GM23338 (cell line): ENCODE measurements at regions not wholly inside any gene's neighbourhood (a gene's known extent, or its start where the extent isn't known, plus 50 kb on each side); places are given as distances from the start of the nearest gene placed in this dataset.

Experiments used
- ATAC-seq: fragments of 200-7000 bp; cut with Tn5 transposase; 3 replicates; pipeline ENCODE4 v1.9.1; 2020
- DNase-seq: peaks from one replicate; pipeline ENCODE4 v3.0.0-alpha.2; 2015; ENCODE audit warnings: low spot score
- H2AFZ ChIP-seq: fragments of 200-600 bp; sonication (generic); 2 replicates; pipeline ENCODE4 v1.8.0; 2016; ENCODE audit warnings: antibody characterized with exemption, mild to moderate bottlenecking, moderate library complexity
- H3F3A ChIP-seq: fragments of 200-600 bp; sonication (generic); replicated peaks from 2 replicates; pipeline ENCODE4 v1.8.0; 2017; ENCODE audit warnings: antibody characterized with exemption, mixed run types, low read depth
- H3K27ac ChIP-seq: fragments of 200-600 bp; sonication (generic); 2 replicates; pipeline ENCODE4 v1.6.1; 2016; ENCODE audit warnings: low read depth
- H3K27me3 ChIP-seq: fragments of 200-600 bp; sonication (generic); 2 replicates; pipeline ENCODE4 v1.8.0; 2016; ENCODE audit warnings: mild to moderate bottlenecking, mixed run types, moderate library complexity; ENCODE audit not compliant: insufficient read depth
- H3K36me3 ChIP-seq: fragments of 200-600 bp; sonication (generic); 2 replicates; pipeline ENCODE4 v1.8.0; 2016; ENCODE audit warnings: mild to moderate bottlenecking; ENCODE audit not compliant: insufficient read depth
- H3K4me1 ChIP-seq: fragments of 200-600 bp; sonication (generic); 2 replicates; pipeline ENCODE4 v1.8.0; 2016; ENCODE audit warnings: mild to moderate bottlenecking, moderate library complexity; ENCODE audit not compliant: insufficient read depth
- H3K4me2 ChIP-seq: fragments of 200-600 bp; sonication (generic); 2 replicates; pipeline ENCODE4 v1.7.1; 2017; ENCODE audit warnings: mixed run types
- H3K4me3 ChIP-seq: fragments of 200-600 bp; sonication (generic); 2 replicates; pipeline ENCODE4 v1.6.1; 2016; ENCODE audit warnings: mixed run types
- H3K79me2 ChIP-seq: fragments of 200-600 bp; sonication (generic); replicated peaks from 2 replicates; pipeline ENCODE4 v1.8.0; 2017; ENCODE audit warnings: mild to moderate bottlenecking; ENCODE audit not compliant: insufficient read depth
- H3K9me2 ChIP-seq: fragments of 200-600 bp; sonication (generic); 2 replicates; pipeline ENCODE4 v1.8.0; 2017; ENCODE audit not compliant: insufficient read depth
- H4K20me1 ChIP-seq: fragments of 200-600 bp; sonication (generic); replicated peaks from 2 replicates; pipeline ENCODE4 v1.8.0; 2017; ENCODE audit warnings: mild to moderate bottlenecking; ENCODE audit not compliant: insufficient read depth
- H3K27ac Mint-ChIP-seq: 2 replicates; pipeline ENCODE4 v1.8.0; 2020; ENCODE audit warnings: inconsistent platforms, mild to moderate bottlenecking, moderate library complexity, mixed read lengths
- H3K27me3 Mint-ChIP-seq: 3 replicates; pipeline ENCODE4 v1.8.0; 2022; ENCODE audit warnings: low read depth, mild to moderate bottlenecking, moderate library complexity, mixed read lengths, inconsistent platforms; ENCODE audit not compliant: insufficient read depth, poor library complexity
- H3K36me3 Mint-ChIP-seq: 3 replicates; pipeline ENCODE4 v1.8.0; 2021; ENCODE audit warnings: low read depth, mild to moderate bottlenecking, inconsistent platforms, moderate library complexity, mixed read lengths
- H3K4me1 Mint-ChIP-seq: 3 replicates; pipeline ENCODE4 v1.8.0; 2020; ENCODE audit warnings: mild to moderate bottlenecking, inconsistent platforms, mixed read lengths
- H3K4me3 Mint-ChIP-seq: 3 replicates; pipeline ENCODE4 v1.8.0; 2021; ENCODE audit warnings: moderate library complexity, mild to moderate bottlenecking, inconsistent platforms, mixed read lengths
- H3K9me3 Mint-ChIP-seq: 3 replicates; pipeline ENCODE4 v1.8.0; 2020; ENCODE audit warnings: moderate library complexity, mild to moderate bottlenecking, inconsistent platforms, mixed read lengths
- CREB1 ChIP-seq: fragments of 250-450 bp; sonication (Bioruptor Pico); IDR thresholded peaks from 2 replicates; pipeline ENCODE4 v1.5.0; 2020; ENCODE audit warnings: low read depth, mild to moderate bottlenecking, moderate library complexity
- EZH2phosphoT487 ChIP-seq: fragments of 200-600 bp; sonication (generic); IDR thresholded peaks from one replicate; pipeline ENCODE4 v1.8.1; 2018; ENCODE audit warnings: antibody characterized with exemption; ENCODE audit not compliant: unreplicated experiment
- JUNB ChIP-seq: IDR thresholded peaks from one replicate; pipeline ENCODE4 v1.6.1; 2016; ENCODE audit warnings: antibody characterized with exemption; ENCODE audit not compliant: unreplicated experiment
- POLR2AphosphoS5 ChIP-seq: IDR thresholded peaks from 2 replicates; pipeline ENCODE4 v1.6.1; 2016; ENCODE audit warnings: antibody characterized with exemption, low read depth
- ZNF331 ChIP-seq: fragments of 250-450 bp; sonication (Bioruptor Pico); IDR thresholded peaks from 2 replicates; pipeline ENCODE4 v1.5.0; 2020; ENCODE audit warnings: low read depth, mild to moderate bottlenecking, moderate library complexity
- TF ChIP-seq, protein P1 (sequence below): IDR thresholded peaks from 2 replicates; pipeline ENCODE4 v1.6.1; 2016; ENCODE audit warnings: antibody characterized with exemption
- TF ChIP-seq, protein P2 (sequence below): fragments of 250-450 bp; sonication (Bioruptor Pico); IDR thresholded peaks from 2 replicates; pipeline ENCODE4 v1.5.0; 2020; ENCODE audit warnings: mild to moderate bottlenecking, moderate library complexity
- TF ChIP-seq, protein P3 (sequence below), 2 experiments: fragments of 200-600 bp in 1 of 2; sonication (generic) in 1 of 2; conservative IDR thresholded peaks; 2 replicates each; pipeline versions ENCODE4 v1.5.1 to v1.6.1; 2016 to 2017; ENCODE audit warnings: antibody characterized with exemption in 2 of 2, low read depth in 2 of 2, mild to moderate bottlenecking in 2 of 2, moderate library complexity in 1 of 2
- TF ChIP-seq, protein P4 (sequence below): IDR thresholded peaks from one replicate; pipeline ENCODE4 v1.6.1; 2018; ENCODE audit warnings: antibody characterized with exemption; ENCODE audit not compliant: unreplicated experiment

DNA sequence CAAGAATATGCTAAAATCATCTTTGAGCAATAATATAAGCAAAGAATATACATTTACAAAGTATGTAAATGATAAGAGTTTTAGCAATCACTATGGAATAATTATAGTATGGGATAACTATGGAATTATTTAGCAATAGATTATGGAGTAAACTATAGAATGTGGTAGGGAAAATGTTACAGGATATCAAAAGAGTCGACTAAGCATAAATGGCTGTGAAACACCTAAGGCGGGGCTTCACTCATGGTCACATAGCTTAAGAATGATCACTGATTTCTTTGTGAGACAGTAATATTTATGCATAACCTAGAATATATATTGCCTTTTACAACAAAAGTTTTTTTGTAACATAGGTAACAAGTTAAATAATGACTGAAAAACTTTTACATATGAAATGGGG is 2049.7 kb downstream of the ARAP2 start:
- H3K36me3 Mint-ChIP-seq, result no peaks in the 10 kb centered on the region
- DNase-seq (no peak), ATAC-seq (no peak)
- no peak overlapping the region for H3K27ac ChIP-seq
- peaks cover 6% of the 10 kb centered on the region; the same call in 1 of the 3 replicates for H3K4me1 Mint-ChIP-seq
- peaks cover 11% of the 10 kb centered on the region; the same call in 1 of the 2 replicates for H3K4me1 ChIP-seq
- TF ChIP-seq ZNF331, result no peak
- H3K27me3 Mint-ChIP-seq, result no peaks in the 10 kb centered on the region
- H3K4me3 ChIP-seq, result no peak overlapping the region
- no peak overlapping the region for H3K27ac Mint-ChIP-seq
- H2AFZ ChIP-seq, result no peak overlapping the region
- H3K4me3 Mint-ChIP-seq, result no peak overlapping the region
- H3K9me3 Mint-ChIP-seq, result peaks cover 3% of the 10 kb centered on the region; the same call in 2 of the 3 replicates
- no peaks in the 10 kb centered on the region for H3K79me2 ChIP-seq
- H3F3A ChIP-seq, result no peaks in the 10 kb centered on the region
- no peaks in the 10 kb centered on the region for H3K9me2 ChIP-seq
- H3K36me3 ChIP-seq, result no peaks in the 10 kb centered on the region
- H3K4me2 ChIP-seq, result no peak overlapping the region
- H4K20me1 ChIP-seq, result no peaks in the 10 kb centered on the region
- H3K27me3 ChIP-seq, result no peaks in the 10 kb centered on the region

DNA sequence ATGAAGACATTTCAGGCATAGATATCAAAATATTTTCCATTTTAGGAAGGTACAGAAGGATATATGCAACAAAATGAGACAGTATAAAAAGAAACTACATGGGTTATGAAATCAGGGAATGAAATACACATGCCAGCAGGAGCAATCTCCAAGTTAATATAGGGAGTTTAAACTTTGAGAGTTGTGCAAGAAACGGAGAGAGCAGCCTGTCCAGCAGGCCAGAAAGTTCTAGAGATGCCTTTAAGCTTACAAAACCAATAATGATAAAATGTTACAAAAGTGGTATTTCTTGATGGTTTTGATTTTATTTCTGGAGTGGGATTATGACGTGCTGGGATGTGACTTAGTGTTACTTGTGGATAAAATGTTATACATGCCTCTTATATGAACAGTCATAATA is 2047.9 kb downstream of the ARAP2 start:
- Histone ChIP-seq H3K36me3 (no peaks in the 10 kb centered on the region), H3K79me2 (no peaks in the 10 kb centered on the region), H3F3A (no peaks in the 10 kb centered on the region), H3K9me2 (no peaks in the 10 kb centered on the region), H3K27ac (no peak overlapping the region), H3K4me3 (no peak overlapping the region), H3K27me3 (no peaks in the 10 kb centered on the region), H3K4me2 (no peak overlapping the region), H3K4me1 (peaks cover 11% of the 10 kb centered on the region; the same call in 1 of the 2 replicates), H2AFZ (no peak overlapping the region), H4K20me1 (no peaks in the 10 kb centered on the region)
- H3K27ac Mint-ChIP-seq, result no peak overlapping the region; the same call in 1 of the 2 replicates
- peaks cover 4% of the 10 kb centered on the region; the same call in 2 of the 3 replicates for H3K36me3 Mint-ChIP-seq
- ATAC-seq, result no peak
- no peak overlapping the region for H3K4me3 Mint-ChIP-seq
- peaks cover 5% of the 10 kb centered on the region for H3K27me3 Mint-ChIP-seq
- peaks cover 3% of the 10 kb centered on the region; the same call in 1 of the 3 replicates for H3K9me3 Mint-ChIP-seq
- no peak for DNase-seq
- peaks cover 6% of the 10 kb centered on the region; the same call in 1 of the 3 replicates for H3K4me1 Mint-ChIP-seq
- TF ChIP-seq ZNF331, result no peak
- TF ChIP-seq, protein P1, sequence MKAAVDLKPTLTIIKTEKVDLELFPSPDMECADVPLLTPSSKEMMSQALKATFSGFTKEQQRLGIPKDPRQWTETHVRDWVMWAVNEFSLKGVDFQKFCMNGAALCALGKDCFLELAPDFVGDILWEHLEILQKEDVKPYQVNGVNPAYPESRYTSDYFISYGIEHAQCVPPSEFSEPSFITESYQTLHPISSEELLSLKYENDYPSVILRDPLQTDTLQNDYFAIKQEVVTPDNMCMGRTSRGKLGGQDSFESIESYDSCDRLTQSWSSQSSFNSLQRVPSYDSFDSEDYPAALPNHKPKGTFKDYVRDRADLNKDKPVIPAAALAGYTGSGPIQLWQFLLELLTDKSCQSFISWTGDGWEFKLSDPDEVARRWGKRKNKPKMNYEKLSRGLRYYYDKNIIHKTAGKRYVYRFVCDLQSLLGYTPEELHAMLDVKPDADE, result no peak
- no peak for TF ChIP-seq EZH2phosphoT487
- TF ChIP-seq, protein P2, sequence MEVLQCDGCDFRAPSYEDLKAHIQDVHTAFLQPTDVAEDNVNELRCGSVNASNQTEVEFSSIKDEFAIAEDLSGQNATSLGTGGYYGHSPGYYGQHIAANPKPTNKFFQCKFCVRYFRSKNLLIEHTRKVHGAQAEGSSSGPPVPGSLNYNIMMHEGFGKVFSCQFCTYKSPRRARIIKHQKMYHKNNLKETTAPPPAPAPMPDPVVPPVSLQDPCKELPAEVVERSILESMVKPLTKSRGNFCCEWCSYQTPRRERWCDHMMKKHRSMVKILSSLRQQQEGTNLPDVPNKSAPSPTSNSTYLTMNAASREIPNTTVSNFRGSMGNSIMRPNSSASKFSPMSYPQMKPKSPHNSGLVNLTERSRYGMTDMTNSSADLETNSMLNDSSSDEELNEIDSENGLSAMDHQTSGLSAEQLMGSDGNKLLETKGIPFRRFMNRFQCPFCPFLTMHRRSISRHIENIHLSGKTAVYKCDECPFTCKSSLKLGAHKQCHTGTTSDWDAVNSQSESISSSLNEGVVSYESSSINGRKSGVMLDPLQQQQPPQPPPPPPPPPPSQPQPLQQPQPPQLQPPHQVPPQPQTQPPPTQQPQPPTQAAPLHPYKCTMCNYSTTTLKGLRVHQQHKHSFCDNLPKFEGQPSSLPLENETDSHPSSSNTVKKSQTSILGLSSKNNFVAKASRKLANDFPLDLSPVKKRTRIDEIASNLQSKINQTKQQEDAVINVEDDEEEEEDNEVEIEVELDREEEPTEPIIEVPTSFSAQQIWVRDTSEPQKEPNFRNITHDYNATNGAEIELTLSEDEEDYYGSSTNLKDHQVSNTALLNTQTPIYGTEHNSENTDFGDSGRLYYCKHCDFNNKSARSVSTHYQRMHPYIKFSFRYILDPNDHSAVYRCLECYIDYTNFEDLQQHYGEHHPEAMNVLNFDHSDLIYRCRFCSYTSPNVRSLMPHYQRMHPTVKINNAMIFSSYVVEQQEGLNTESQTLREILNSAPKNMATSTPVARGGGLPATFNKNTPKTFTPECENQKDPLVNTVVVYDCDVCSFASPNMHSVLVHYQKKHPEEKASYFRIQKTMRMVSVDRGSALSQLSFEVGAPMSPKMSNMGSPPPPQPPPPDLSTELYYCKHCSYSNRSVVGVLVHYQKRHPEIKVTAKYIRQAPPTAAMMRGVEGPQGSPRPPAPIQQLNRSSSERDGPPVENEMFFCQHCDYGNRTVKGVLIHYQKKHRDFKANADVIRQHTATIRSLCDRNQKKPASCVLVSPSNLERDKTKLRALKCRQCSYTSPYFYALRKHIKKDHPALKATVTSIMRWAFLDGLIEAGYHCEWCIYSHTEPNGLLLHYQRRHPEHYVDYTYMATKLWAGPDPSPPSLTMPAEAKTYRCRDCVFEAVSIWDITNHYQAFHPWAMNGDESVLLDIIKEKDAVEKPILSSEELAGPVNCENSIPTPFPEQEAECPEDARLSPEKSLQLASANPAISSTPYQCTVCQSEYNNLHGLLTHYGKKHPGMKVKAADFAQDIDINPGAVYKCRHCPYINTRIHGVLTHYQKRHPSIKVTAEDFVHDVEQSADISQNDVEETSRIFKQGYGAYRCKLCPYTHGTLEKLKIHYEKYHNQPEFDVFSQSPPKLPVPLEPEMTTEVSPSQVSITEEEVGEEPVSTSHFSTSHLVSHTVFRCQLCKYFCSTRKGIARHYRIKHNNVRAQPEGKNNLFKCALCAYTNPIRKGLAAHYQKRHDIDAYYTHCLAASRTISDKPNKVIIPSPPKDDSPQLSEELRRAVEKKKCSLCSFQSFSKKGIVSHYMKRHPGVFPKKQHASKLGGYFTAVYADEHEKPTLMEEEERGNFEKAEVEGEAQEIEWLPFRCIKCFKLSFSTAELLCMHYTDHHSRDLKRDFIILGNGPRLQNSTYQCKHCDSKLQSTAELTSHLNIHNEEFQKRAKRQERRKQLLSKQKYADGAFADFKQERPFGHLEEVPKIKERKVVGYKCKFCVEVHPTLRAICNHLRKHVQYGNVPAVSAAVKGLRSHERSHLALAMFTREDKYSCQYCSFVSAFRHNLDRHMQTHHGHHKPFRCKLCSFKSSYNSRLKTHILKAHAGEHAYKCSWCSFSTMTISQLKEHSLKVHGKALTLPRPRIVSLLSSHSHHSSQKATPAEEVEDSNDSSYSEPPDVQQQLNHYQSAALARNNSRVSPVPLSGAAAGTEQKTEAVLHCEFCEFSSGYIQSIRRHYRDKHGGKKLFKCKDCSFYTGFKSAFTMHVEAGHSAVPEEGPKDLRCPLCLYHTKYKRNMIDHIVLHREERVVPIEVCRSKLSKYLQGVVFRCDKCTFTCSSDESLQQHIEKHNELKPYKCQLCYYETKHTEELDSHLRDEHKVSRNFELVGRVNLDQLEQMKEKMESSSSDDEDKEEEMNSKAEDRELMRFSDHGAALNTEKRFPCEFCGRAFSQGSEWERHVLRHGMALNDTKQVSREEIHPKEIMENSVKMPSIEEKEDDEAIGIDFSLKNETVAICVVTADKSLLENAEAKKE, result no peak
- no peak for TF ChIP-seq CREB1 (CRISPR knock-in tag)
- TF ChIP-seq POLR2AphosphoS5, result no peak
- no peak for TF ChIP-seq JUNB
- TF ChIP-seq, protein P3, sequence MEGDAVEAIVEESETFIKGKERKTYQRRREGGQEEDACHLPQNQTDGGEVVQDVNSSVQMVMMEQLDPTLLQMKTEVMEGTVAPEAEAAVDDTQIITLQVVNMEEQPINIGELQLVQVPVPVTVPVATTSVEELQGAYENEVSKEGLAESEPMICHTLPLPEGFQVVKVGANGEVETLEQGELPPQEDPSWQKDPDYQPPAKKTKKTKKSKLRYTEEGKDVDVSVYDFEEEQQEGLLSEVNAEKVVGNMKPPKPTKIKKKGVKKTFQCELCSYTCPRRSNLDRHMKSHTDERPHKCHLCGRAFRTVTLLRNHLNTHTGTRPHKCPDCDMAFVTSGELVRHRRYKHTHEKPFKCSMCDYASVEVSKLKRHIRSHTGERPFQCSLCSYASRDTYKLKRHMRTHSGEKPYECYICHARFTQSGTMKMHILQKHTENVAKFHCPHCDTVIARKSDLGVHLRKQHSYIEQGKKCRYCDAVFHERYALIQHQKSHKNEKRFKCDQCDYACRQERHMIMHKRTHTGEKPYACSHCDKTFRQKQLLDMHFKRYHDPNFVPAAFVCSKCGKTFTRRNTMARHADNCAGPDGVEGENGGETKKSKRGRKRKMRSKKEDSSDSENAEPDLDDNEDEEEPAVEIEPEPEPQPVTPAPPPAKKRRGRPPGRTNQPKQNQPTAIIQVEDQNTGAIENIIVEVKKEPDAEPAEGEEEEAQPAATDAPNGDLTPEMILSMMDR (conservative IDR thresholded peaks at IDR 0.05; ENCODE audit: low read depth in 2 of 2), result no peak
- TF ChIP-seq, protein P4, sequence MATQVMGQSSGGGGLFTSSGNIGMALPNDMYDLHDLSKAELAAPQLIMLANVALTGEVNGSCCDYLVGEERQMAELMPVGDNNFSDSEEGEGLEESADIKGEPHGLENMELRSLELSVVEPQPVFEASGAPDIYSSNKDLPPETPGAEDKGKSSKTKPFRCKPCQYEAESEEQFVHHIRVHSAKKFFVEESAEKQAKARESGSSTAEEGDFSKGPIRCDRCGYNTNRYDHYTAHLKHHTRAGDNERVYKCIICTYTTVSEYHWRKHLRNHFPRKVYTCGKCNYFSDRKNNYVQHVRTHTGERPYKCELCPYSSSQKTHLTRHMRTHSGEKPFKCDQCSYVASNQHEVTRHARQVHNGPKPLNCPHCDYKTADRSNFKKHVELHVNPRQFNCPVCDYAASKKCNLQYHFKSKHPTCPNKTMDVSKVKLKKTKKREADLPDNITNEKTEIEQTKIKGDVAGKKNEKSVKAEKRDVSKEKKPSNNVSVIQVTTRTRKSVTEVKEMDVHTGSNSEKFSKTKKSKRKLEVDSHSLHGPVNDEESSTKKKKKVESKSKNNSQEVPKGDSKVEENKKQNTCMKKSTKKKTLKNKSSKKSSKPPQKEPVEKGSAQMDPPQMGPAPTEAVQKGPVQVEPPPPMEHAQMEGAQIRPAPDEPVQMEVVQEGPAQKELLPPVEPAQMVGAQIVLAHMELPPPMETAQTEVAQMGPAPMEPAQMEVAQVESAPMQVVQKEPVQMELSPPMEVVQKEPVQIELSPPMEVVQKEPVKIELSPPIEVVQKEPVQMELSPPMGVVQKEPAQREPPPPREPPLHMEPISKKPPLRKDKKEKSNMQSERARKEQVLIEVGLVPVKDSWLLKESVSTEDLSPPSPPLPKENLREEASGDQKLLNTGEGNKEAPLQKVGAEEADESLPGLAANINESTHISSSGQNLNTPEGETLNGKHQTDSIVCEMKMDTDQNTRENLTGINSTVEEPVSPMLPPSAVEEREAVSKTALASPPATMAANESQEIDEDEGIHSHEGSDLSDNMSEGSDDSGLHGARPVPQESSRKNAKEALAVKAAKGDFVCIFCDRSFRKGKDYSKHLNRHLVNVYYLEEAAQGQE, result no peak
